ENCODE measurements at regions not wholly inside any gene's neighbourhood (a gene's known extent, or its start where the extent isn't known, plus 50 kb on each side); places are given as distances from the start of the nearest gene placed in this dataset.

GRCh38 chr12:30438601-30439041 lies 257.0 kb downstream of the IPO8 start:
- DNase-seq: no peak
- H3K9me3 ChIP-seq: no peaks in the 10 kb centered on the region
- intact Hi-C loops (cut with DNase I; ENCODE audit: low total_unique reads): no loop called here
- no peak for ATAC-seq
- H3K27me3 ChIP-seq: no peaks in the 10 kb centered on the region
- H3K4me1 ChIP-seq: no peaks in the 10 kb centered on the region
- no peak overlapping the region for H3K4me3 ChIP-seq
- in situ Hi-C loops (cut with MboI; ENCODE audit: low sequenced_read_pairs in 4 of 4): no loop called here
- no peaks in the 10 kb centered on the region for H3K36me3 ChIP-seq
- H3K27ac ChIP-seq: no peak overlapping the region
- no peak for TF ChIP-seq POLR2A (IDR thresholded peaks at IDR 0.05)
- no peak for TF ChIP-seq CTCF (IDR thresholded peaks at IDR 0.05 in 4 of 5, conservative IDR thresholded peaks at IDR 0.05 in 1 of 5)

DNA sequence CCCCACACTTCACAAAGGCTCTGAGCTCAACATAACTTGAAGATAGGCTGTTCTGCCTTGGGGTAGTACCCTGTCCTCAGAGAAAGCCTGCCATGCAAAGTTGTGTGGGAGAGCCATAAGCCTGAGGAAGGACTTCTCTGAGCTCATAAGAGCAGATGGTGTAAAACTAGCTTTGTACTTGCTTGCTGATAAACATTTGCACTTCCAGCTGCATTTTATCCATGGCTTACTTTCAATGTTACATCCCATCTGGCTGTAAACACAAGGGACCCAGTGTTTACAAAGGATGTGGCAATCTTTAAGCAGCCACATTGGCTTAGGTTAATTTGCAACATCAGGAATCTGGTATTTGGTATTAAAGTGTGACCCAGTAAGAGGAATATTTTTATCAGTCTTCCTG lies 258.1 kb downstream of the IPO8 start:
- intact Hi-C loops (cut with DNase I; ENCODE audit: low total_unique reads): no loop called here
- DNase-seq: peak in 1 of 2 donors; percentile 9

DNA sequence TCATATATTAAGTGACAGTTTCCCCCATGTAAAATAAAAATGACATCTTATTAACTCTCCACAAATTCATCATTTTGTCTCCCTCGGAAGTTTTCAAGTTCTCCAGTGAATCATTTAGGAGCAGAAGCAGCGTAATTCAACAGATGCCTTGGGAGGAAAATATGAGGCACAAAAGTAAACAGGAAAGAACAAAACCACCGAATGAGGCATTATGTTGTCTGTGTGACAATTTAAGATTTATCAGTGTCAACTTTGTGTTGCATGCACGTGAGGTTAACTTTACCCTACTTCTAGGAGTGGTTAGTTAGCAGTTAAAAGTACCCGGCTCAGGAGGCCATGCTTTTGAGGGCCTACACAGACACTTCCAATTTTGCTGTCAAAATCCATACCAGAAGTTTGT lies 258.6 kb downstream of the IPO8 start:
- Histone ChIP-seq H3K27me3 (no peaks in the 10 kb centered on the region), H3K9me3 (no peaks in the 10 kb centered on the region), H3K36me3 (no peaks in the 10 kb centered on the region), H3K27ac (peak overlapping the region in 3 of 4 donors; percentile 25 to 40 (median 29)), H3K4me1 (no peaks in the 10 kb centered on the region), H3K4me3 (no peak overlapping the region)
- DNase-seq (no peak), ATAC-seq (no peak)
- in situ Hi-C loops (cut with MboI; ENCODE audit: low sequenced_read_pairs in 4 of 4): no loop called here
- intact Hi-C loops (cut with DNase I; ENCODE audit: low total_unique reads): no loop called here
- TF ChIP-seq CTCF (IDR thresholded peaks at IDR 0.05 in 4 of 5, conservative IDR thresholded peaks at IDR 0.05 in 1 of 5) (no peak), POLR2A (IDR thresholded peaks at IDR 0.05) (no peak)

More for the DNA sequence above, 258.1 kb downstream of the IPO8 start:
- in situ Hi-C loops (cut with MboI; ENCODE audit: low sequenced_read_pairs in 4 of 4): no loop called here
- Histone ChIP-seq H3K9me3 (no peaks in the 10 kb centered on the region), H3K36me3 (no peaks in the 10 kb centered on the region), H3K27me3 (no peaks in the 10 kb centered on the region), H3K4me3 (no peak overlapping the region), H3K27ac (peak overlapping the region in 3 of 4 donors; percentile 25 to 40 (median 29)), H3K4me1 (no peaks in the 10 kb centered on the region)
- TF ChIP-seq POLR2A (IDR thresholded peaks at IDR 0.05) (no peak), CTCF (IDR thresholded peaks at IDR 0.05 in 4 of 5, conservative IDR thresholded peaks at IDR 0.05 in 1 of 5) (no peak)
- ATAC-seq: peak; percentile 36 to 77

- in situ Hi-C loops (cut with MboI; ENCODE audit: low sequenced_read_pairs in 4 of 4): no loop called here
- intact Hi-C loops (cut with DNase I; ENCODE audit: low total_unique reads): no loop called here
- Histone ChIP-seq H3K9me3 (no peaks in the 10 kb centered on the region), H3K36me3 (no peaks in the 10 kb centered on the region), H3K4me3 (no peak overlapping the region), H3K27me3 (no peaks in the 10 kb centered on the region), H3K27ac (no peak overlapping the region), H3K4me1 (no peaks in the 10 kb centered on the region)
- DNase-seq: no peak
- no peak for TF ChIP-seq POLR2A (IDR thresholded peaks at IDR 0.05)
- no peak for TF ChIP-seq CTCF (IDR thresholded peaks at IDR 0.05 in 4 of 5, conservative IDR thresholded peaks at IDR 0.05 in 1 of 5)
- no peak for ATAC-seq
These were observed 267.6 kb downstream of the IPO8 start for GRCh38 chr12:30428098-30428497.

DNA sequence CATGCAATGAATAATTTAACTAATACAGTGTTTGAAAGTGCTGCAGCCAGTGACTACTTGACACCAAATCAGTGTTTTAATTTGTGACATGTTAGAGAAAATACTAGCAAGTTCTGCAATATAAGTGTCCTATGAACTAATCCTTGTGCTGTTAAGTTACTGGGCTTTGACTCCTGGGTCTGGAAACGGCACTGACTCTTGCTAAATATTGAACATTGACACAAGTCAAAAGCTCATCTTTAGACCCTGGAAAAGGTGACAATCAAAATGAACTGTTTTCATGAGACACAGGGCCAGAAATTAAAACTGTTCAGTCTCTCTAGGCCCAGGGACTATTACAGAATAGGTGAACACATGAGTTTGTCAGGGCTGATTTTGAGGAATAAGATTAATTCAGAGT lies 268.1 kb downstream of the IPO8 start:
- TF ChIP-seq POLR2A (IDR thresholded peaks at IDR 0.05): no peak
- no peak for TF ChIP-seq CTCF (IDR thresholded peaks at IDR 0.05 in 4 of 5, conservative IDR thresholded peaks at IDR 0.05 in 1 of 5)
- Histone ChIP-seq H3K27me3 (no peaks in the 10 kb centered on the region), H3K4me1 (no peaks in the 10 kb centered on the region), H3K36me3 (no peaks in the 10 kb centered on the region), H3K4me3 (no peak overlapping the region), H3K27ac (no peak overlapping the region), H3K9me3 (no peaks in the 10 kb centered on the region)
- in situ Hi-C loops (cut with MboI; ENCODE audit: low sequenced_read_pairs in 4 of 4) (no loop called here), intact Hi-C loops (cut with DNase I; ENCODE audit: low total_unique reads) (no loop called here)
- no peak for ATAC-seq
- DNase-seq: no peak
